HCT116 (cell line): ENCODE measurements at regions not wholly inside any gene's neighbourhood (a gene's known extent, or its start where the extent isn't known, plus 50 kb on each side); places are given as distances from the start of the nearest gene placed in this dataset.

ENCODE experiments used
- ATAC-seq: fragments of 200-7000 bp; cut with Tn5 transposase; 2 replicates; pipeline ENCODE4 v1.9.1; 2020; ENCODE audit warnings: mild to moderate bottlenecking, moderate library complexity
- BruUV-seq: library from RNA; stranded (reverse); fragments of 400-500 nt; replicated peaks from 2 replicates; lab custom pipeline; 2021; lab: Mats Ljungman, UMichigan
- CTCF ChIA-PET: fragments of 300-600 bp; sonication (Branson Sonifier 250); formaldehyde crosslinking; loops from one replicate; lab custom pipeline; 2021; ENCODE audit warnings: antibody characterized with exemption; lab: Charles Lee
- POLR2A ChIA-PET: fragments of 300-600, 350-600 bp; sonication (Branson Sonifier 250); formaldehyde crosslinking; loops from one replicate; lab custom pipeline; 2021; ENCODE audit warnings: antibody characterized with exemption; lab: Charles Lee
- RAD21 ChIA-PET, 2 experiments: fragments of 300-600 bp; sonication (Branson Sonifier 250); formaldehyde crosslinking; loops; one replicate each; lab custom pipeline; 2023; ENCODE audit warnings: low total read pairs in 2 of 2; ENCODE audit not compliant: uncharacterized antibody in 2 of 2, unreplicated experiment in 2 of 2, low non-redundant PET in 1 of 2; lab: Charles Lee
- DNase-seq: peaks from one replicate; pipeline ENCODE4 v3.0.0-alpha.2; 2010; ENCODE audit warnings: low read depth, low spot score
- H2AFZ ChIP-seq: fragments of 200-600 bp; shearing (Covaris generic), sonication (generic); 2 replicates; pipeline ENCODE4 v1.6.1; 2017; ENCODE audit warnings: low read depth, mixed run types, mixed read lengths, antibody characterized with exemption, low read length; ENCODE audit not compliant: poor library complexity, severe bottlenecking
- H3K27ac ChIP-seq: 2 replicates; pipeline ENCODE4 v1.5.1; 2012; ENCODE audit warnings: low read depth, low read length
- H3K27me3 ChIP-seq: fragments of 200-600 bp; sonication (generic); 2 replicates; pipeline ENCODE4 v1.6.1; 2016; ENCODE audit warnings: mixed run types, low read length, mixed read lengths; ENCODE audit not compliant: insufficient read depth
- H3K36me3 ChIP-seq, 2 experiments: fragments of 200-500 bp in 1 of 2; fragments of 200-600 bp in 1 of 2; sonication (Bioruptor generic) in 1 of 2; sonication (generic) in 1 of 2; 2 replicates each; pipeline versions ENCODE4 v1.5.1 to v1.6.1; 2014 to 2016; ENCODE audit warnings: low read length in 2 of 2, inconsistent platforms in 1 of 2, mixed read lengths in 1 of 2, mixed run types in 1 of 2; ENCODE audit not compliant: insufficient read depth in 2 of 2, control insufficient read depth in 1 of 2
- H3K4me1 ChIP-seq, 2 experiments: fragments of 200-600 bp in 1 of 2; sonication (generic) in 1 of 2; 2 replicates each; pipeline versions ENCODE4 v1.5.1 to v1.6.1; 2012 to 2017; ENCODE audit warnings: low read length in 2 of 2, inconsistent platforms in 1 of 2, mild to moderate bottlenecking in 1 of 2, mixed read lengths in 1 of 2, mixed run types in 1 of 2, moderate library complexity in 1 of 2; ENCODE audit not compliant: insufficient read depth in 2 of 2, control insufficient read depth in 1 of 2
- H3K4me2 ChIP-seq: fragments of 200-600 bp; sonication (generic); 2 replicates; pipeline ENCODE4 v1.6.1; 2017; ENCODE audit warnings: mixed run types, low read length, mixed read lengths
- H3K4me3 ChIP-seq, 2 experiments: fragments of 200-600 bp in 1 of 2; sonication (generic) in 1 of 2; replicated peaks in 1 of 2; 2 replicates each; pipeline ENCODE4 v1.5.1; 2011 to 2016; ENCODE audit warnings: low read length in 2 of 2, control low read depth in 1 of 2, low read depth in 1 of 2, mild to moderate bottlenecking in 1 of 2, mixed read lengths in 1 of 2, mixed run types in 1 of 2
- H3K79me2 ChIP-seq: fragments of 200-600 bp; sonication (generic); 2 replicates; pipeline ENCODE4 v1.6.1; 2017; ENCODE audit warnings: mild to moderate bottlenecking, mixed run types, low read length, moderate library complexity, mixed read lengths; ENCODE audit not compliant: insufficient read depth
- H3K9ac ChIP-seq: fragments of 200-600 bp; sonication (generic); 2 replicates; pipeline ENCODE4 v1.6.1; 2016; ENCODE audit warnings: low read length, mixed read lengths
- H3K9me2 ChIP-seq: fragments of 200-600 bp; sonication (generic), shearing (Covaris generic); 2 replicates; pipeline ENCODE4 v1.6.1; 2017; ENCODE audit warnings: mixed run types, mild to moderate bottlenecking, moderate library complexity; ENCODE audit not compliant: insufficient read depth
- H3K9me3 ChIP-seq, 2 experiments: fragments of 200-500 bp in 1 of 2; fragments of 200-600 bp in 1 of 2; sonication (Bioruptor generic) in 1 of 2; sonication (generic) in 1 of 2; 2 replicates each; pipeline ENCODE4 v1.6.1; 2014 to 2017; ENCODE audit warnings: low read length in 2 of 2, mixed read lengths in 2 of 2, inconsistent platforms in 1 of 2, low read depth in 1 of 2, mild to moderate bottlenecking in 1 of 2, mixed run types in 1 of 2, moderate library complexity in 1 of 2; ENCODE audit not compliant: control insufficient read depth in 1 of 2, insufficient read depth in 1 of 2
- H4K20me1 ChIP-seq: fragments of 200-600 bp; sonication (generic), shearing (Covaris generic); 2 replicates; pipeline ENCODE4 v1.6.1; 2017; ENCODE audit warnings: mixed run types, mild to moderate bottlenecking, moderate library complexity; ENCODE audit not compliant: insufficient read depth
- CBX3 ChIP-seq: IDR thresholded peaks from 2 replicates; pipeline ENCODE4 v1.6.1; 2012; ENCODE audit warnings: low read depth
- CEBPB ChIP-seq: IDR thresholded peaks from 2 replicates; pipeline ENCODE4 v1.6.1; 2012; ENCODE audit warnings: low read depth
- EGR1 ChIP-seq: IDR thresholded peaks from 2 replicates; pipeline ENCODE4 v1.6.1; 2012; ENCODE audit warnings: low read depth
- ELF1 ChIP-seq: IDR thresholded peaks from 2 replicates; pipeline ENCODE4 v1.6.1; 2012; ENCODE audit warnings: low read depth, borderline replicate concordance
- EZH2 ChIP-seq: fragments of 200-600 bp; sonication (generic); IDR thresholded peaks from 2 replicates; pipeline ENCODE4 v1.6.1; 2017; ENCODE audit warnings: antibody characterized with exemption, mixed run types
- EZH2phosphoT487 ChIP-seq: fragments of 200-600 bp; IDR thresholded peaks from 2 replicates; pipeline ENCODE4 v1.6.1; 2018; ENCODE audit warnings: antibody characterized with exemption, borderline replicate concordance
- JUND ChIP-seq: IDR thresholded peaks from 2 replicates; pipeline ENCODE4 v1.6.1; 2012
- POLR2A ChIP-seq: IDR thresholded peaks from 2 replicates; pipeline ENCODE4 v1.7.0; 2011; ENCODE audit warnings: borderline replicate concordance; ENCODE audit not compliant: insufficient read depth, insufficient read length; ENCODE audit errors: extremely low read depth
- POLR2AphosphoS5 ChIP-seq: IDR thresholded peaks from 2 replicates; pipeline ENCODE4 v1.6.1; 2011; ENCODE audit warnings: mild to moderate bottlenecking, low read depth, low read length, moderate library complexity
- SIN3A ChIP-seq: IDR thresholded peaks from 2 replicates; pipeline ENCODE4 v1.6.1; 2012; ENCODE audit warnings: low read depth
- SP1 ChIP-seq: IDR thresholded peaks from 2 replicates; pipeline ENCODE4 v1.6.1; 2012; ENCODE audit warnings: low read depth
- SRF ChIP-seq: IDR thresholded peaks from 2 replicates; pipeline ENCODE4 v1.6.1; 2012; ENCODE audit warnings: low read depth
- TCF7L2 ChIP-seq: IDR thresholded peaks from 2 replicates; pipeline ENCODE4 v1.7.0; 2011; ENCODE audit warnings: borderline replicate concordance, inconsistent platforms; ENCODE audit not compliant: insufficient read depth, insufficient read length; ENCODE audit errors: extremely low read depth
- YY1 ChIP-seq: IDR thresholded peaks from 2 replicates; pipeline ENCODE4 v1.6.1; 2011; ENCODE audit warnings: low read length, low read depth, moderate library complexity, mild to moderate bottlenecking; ENCODE audit not compliant: insufficient replicate concordance; ENCODE audit errors: extremely low read depth
- ZFX ChIP-seq: fragments of 450-650 bp; IDR thresholded peaks from 2 replicates; pipeline ENCODE4 v1.6.1; 2017
- ZNF274 ChIP-seq: fragments of 200-500 bp; sonication (Bioruptor generic); IDR thresholded peaks from 2 replicates; pipeline ENCODE4 v1.6.1; 2014; ENCODE audit warnings: mild to moderate bottlenecking, low read depth, low read length, inconsistent platforms
- intact Hi-C: fragments of 100-400 bp; cut with micrococcal nuclease; formaldehyde crosslinking; loops from 2 replicates; pipeline ENCODE4 v1.10.0; 2022
- TF ChIP-seq, protein P1 (sequence below): IDR thresholded peaks from 2 replicates; pipeline ENCODE4 v1.6.1; 2012; ENCODE audit warnings: low read depth
- TF ChIP-seq, protein P2 (sequence below): IDR thresholded peaks from 2 replicates; pipeline ENCODE4 v1.6.1; 2012
- TF ChIP-seq, protein P3 (sequence below): IDR thresholded peaks from 2 replicates; pipeline ENCODE4 v1.6.1; 2011; ENCODE audit warnings: mild to moderate bottlenecking, low read length, moderate library complexity; ENCODE audit not compliant: insufficient replicate concordance; ENCODE audit errors: extremely low read depth

DNA sequence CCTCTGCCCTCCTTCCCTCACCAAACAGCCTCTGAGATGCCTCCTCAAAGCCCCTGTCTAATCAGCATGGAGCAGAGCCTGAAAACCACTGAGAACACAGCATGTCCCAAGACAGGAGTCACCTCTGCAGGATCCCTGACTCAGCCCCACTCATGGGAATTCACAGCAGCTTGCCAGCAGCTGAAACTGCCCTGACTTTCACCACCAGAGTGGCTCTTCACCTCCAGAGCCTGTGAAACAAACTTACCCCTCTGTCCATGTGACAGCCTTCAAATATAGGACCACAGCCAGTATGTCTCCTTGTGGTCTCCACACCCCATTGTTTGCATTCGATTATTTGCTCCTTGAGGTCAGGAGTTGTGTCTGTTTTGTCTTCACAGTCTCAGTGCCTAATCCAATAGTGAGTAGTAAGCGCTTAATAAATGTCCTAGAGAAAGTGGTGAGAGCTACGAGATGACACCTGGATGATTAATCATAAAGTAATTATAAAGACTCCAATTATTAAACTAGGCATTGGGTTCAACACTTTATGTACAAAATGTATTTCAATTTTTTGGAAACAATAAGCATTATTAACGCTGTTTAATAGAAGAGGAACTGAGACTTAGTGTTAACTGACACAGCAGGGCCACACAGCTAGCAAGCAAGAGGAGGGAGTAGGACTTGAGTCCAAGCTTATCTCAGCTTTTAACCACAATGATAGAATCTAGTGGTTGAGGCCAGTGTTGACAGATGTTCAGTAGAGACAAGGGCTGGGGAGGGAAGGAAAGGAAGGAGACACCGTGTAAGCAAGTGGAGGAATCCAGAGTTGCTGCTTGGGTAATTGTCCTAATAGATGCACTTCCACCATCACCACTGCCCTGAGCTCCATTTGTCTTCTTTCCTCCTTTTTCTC is 358.7 kb upstream of the TNP1 start (continued):
- TF ChIP-seq SP1 = no peak
- no peak for TF ChIP-seq CEBPB
- no peak for TF ChIP-seq CBX3
- TF ChIP-seq SIN3A = no peak
- no peak for TF ChIP-seq EZH2phosphoT487
- TF ChIP-seq, protein P1, sequence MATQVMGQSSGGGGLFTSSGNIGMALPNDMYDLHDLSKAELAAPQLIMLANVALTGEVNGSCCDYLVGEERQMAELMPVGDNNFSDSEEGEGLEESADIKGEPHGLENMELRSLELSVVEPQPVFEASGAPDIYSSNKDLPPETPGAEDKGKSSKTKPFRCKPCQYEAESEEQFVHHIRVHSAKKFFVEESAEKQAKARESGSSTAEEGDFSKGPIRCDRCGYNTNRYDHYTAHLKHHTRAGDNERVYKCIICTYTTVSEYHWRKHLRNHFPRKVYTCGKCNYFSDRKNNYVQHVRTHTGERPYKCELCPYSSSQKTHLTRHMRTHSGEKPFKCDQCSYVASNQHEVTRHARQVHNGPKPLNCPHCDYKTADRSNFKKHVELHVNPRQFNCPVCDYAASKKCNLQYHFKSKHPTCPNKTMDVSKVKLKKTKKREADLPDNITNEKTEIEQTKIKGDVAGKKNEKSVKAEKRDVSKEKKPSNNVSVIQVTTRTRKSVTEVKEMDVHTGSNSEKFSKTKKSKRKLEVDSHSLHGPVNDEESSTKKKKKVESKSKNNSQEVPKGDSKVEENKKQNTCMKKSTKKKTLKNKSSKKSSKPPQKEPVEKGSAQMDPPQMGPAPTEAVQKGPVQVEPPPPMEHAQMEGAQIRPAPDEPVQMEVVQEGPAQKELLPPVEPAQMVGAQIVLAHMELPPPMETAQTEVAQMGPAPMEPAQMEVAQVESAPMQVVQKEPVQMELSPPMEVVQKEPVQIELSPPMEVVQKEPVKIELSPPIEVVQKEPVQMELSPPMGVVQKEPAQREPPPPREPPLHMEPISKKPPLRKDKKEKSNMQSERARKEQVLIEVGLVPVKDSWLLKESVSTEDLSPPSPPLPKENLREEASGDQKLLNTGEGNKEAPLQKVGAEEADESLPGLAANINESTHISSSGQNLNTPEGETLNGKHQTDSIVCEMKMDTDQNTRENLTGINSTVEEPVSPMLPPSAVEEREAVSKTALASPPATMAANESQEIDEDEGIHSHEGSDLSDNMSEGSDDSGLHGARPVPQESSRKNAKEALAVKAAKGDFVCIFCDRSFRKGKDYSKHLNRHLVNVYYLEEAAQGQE = no peak
- no peak for TF ChIP-seq ZNF274

GRCh38 chr2:217216982-217217381 is 357.1 kb upstream of the TNP1 start:
- Histone ChIP-seq H3K27me3 (peaks cover 56% of the 10 kb centered on the region), H3K9ac (no peak overlapping the region), H2AFZ (no peak overlapping the region), H3K4me1 (no peaks in the 10 kb centered on the region), H4K20me1 (no peaks in the 10 kb centered on the region), H3K36me3 (no peaks in the 10 kb centered on the region), H3K4me2 (no peak overlapping the region), H3K79me2 (no peaks in the 10 kb centered on the region), H3K4me3 (no peak overlapping the region), H3K27ac (no peak overlapping the region), H3K9me3 (no peaks in the 10 kb centered on the region), H3K9me2 (no peaks in the 10 kb centered on the region)
- ChIA-PET POLR2A (no interaction called here), RAD21 (no interaction called here), CTCF (no interaction called here)
- intact Hi-C loops = no loop called here
- no peak for DNase-seq
- no TSS peak for BruUV-seq
- no peak for ATAC-seq
- TF ChIP-seq ELF1 (no peak), EZH2 (no peak), TCF7L2 (no peak), ZFX (no peak), POLR2AphosphoS5 (no peak), EZH2phosphoT487 (no peak), SRF (no peak), EGR1 (no peak), JUND (no peak), YY1 (no peak), POLR2A (no peak), ZNF274 (no peak)
- TF ChIP-seq, protein P2, sequence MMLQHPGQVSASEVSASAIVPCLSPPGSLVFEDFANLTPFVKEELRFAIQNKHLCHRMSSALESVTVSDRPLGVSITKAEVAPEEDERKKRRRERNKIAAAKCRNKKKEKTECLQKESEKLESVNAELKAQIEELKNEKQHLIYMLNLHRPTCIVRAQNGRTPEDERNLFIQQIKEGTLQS = no peak
- TF ChIP-seq, protein P3, sequence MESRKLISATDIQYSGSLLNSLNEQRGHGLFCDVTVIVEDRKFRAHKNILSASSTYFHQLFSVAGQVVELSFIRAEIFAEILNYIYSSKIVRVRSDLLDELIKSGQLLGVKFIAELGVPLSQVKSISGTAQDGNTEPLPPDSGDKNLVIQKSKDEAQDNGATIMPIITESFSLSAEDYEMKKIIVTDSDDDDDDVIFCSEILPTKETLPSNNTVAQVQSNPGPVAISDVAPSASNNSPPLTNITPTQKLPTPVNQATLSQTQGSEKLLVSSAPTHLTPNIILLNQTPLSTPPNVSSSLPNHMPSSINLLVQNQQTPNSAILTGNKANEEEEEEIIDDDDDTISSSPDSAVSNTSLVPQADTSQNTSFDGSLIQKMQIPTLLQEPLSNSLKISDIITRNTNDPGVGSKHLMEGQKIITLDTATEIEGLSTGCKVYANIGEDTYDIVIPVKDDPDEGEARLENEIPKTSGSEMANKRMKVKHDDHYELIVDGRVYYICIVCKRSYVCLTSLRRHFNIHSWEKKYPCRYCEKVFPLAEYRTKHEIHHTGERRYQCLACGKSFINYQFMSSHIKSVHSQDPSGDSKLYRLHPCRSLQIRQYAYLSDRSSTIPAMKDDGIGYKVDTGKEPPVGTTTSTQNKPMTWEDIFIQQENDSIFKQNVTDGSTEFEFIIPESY = no peak
